ENCODE measurements at regions not wholly inside any gene's neighbourhood (a gene's known extent, or its start where the extent isn't known, plus 50 kb on each side); places are given as distances from the start of the nearest gene placed in this dataset.

DNA sequence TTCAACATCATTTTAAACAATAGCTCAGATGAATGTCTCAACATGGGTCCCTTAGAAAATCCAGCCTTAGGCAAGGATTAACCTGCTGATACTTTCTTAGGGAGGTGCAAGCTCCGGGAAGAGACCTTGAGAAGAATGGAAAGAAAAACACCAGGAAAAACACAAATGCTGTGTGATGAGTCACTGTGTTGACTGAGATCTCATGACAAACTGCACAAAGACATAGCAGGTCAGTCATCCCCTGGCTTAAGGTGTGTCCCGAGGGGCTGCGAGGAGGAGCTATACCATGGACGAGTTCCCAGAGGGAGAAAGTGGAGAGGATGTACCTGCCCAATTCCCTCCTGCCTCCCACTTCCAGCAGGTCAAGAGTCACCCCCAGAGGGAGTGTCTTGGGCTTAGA lies 98.0 kb downstream of the TEX36 start:
- Histone ChIP-seq H3K4me1 (ENCODE audit: control insufficient read depth in 2 of 2, insufficient read depth in 2 of 2, low read length in 2 of 2) (no peaks in the 10 kb centered on the region), H3K27me3 (replicated peaks in 1 of 4; ENCODE audit: control extremely low read depth in 1 of 4, control insufficient read depth in 3 of 4, insufficient read depth in 4 of 4, low read length in 3 of 4) (peaks cover 0 to 3% (median 0%) of the 10 kb centered on the region in 4 experiments), H3K4me2 (replicated peaks; ENCODE audit: low read depth, low read length, poor library complexity, severe bottlenecking) (no peak overlapping the region), H3K79me2 (ENCODE audit: control insufficient read depth, insufficient read depth, low read length) (no peaks in the 10 kb centered on the region), H3K9me3 (ENCODE audit: control extremely low read depth in 1 of 3, control insufficient read depth in 2 of 3, insufficient read depth in 1 of 3, low read length in 2 of 3) (peaks cover 0 to 22% (median 0%) of the 10 kb centered on the region in 3 donors), H4K20me1 (ENCODE audit: control insufficient read depth, insufficient read depth, low read length, poor library complexity, severe bottlenecking) (no peaks in the 10 kb centered on the region), H3K27ac (ENCODE audit: low read length in 2 of 2) (no peak overlapping the region), H3K4me3 (ENCODE audit: control extremely low read depth in 1 of 5, extremely low read depth in 1 of 5, insufficient read depth in 1 of 5, low read depth in 2 of 5, low read length in 4 of 5) (no peak overlapping the region), H2AFZ (ENCODE audit: insufficient read depth, low read depth, low read length, poor library complexity, severe bottlenecking) (no peak overlapping the region), H3K36me3 (replicated peaks in 1 of 2; ENCODE audit: control extremely low read depth in 1 of 2, control insufficient read depth in 1 of 2, extremely low read depth in 1 of 2, insufficient read depth in 2 of 2, low read length in 1 of 2) (no peaks in the 10 kb centered on the region), H3K9ac (ENCODE audit: low read length) (no peak overlapping the region)
- TF ChIP-seq, protein P1, sequence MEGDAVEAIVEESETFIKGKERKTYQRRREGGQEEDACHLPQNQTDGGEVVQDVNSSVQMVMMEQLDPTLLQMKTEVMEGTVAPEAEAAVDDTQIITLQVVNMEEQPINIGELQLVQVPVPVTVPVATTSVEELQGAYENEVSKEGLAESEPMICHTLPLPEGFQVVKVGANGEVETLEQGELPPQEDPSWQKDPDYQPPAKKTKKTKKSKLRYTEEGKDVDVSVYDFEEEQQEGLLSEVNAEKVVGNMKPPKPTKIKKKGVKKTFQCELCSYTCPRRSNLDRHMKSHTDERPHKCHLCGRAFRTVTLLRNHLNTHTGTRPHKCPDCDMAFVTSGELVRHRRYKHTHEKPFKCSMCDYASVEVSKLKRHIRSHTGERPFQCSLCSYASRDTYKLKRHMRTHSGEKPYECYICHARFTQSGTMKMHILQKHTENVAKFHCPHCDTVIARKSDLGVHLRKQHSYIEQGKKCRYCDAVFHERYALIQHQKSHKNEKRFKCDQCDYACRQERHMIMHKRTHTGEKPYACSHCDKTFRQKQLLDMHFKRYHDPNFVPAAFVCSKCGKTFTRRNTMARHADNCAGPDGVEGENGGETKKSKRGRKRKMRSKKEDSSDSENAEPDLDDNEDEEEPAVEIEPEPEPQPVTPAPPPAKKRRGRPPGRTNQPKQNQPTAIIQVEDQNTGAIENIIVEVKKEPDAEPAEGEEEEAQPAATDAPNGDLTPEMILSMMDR (IDR thresholded peaks at IDR 0.05) = no peak
- TF ChIP-seq EZH2 (IDR thresholded peaks at IDR 0.05; ENCODE audit: borderline replicate concordance, insufficient read depth, low read depth, low read length, poor library complexity, severe bottlenecking) = no peak
- H3K27ac Mint-ChIP-seq = no peak overlapping the region
- peaks cover 4% of the 10 kb centered on the region for H3K9me3 Mint-ChIP-seq (ENCODE audit: insufficient read depth)
- no peak overlapping the region for H3K4me3 Mint-ChIP-seq
- ChIA-PET CTCF (no interaction called here), POLR2A (no interaction called here)
- ATAC-seq (ENCODE audit: low read depth) (no peak), DNase-seq (no peak)
- intact Hi-C loops (cut with micrococcal nuclease) = no loop called here
- WGBS (ENCODE audit: insufficient coverage) = 56% methylated on average over 1 of the region's 4 CpGs
- peaks cover 5% of the 10 kb centered on the region for H3K27me3 Mint-ChIP-seq
- no peaks in the 10 kb centered on the region for H3K4me1 Mint-ChIP-seq

DNA sequence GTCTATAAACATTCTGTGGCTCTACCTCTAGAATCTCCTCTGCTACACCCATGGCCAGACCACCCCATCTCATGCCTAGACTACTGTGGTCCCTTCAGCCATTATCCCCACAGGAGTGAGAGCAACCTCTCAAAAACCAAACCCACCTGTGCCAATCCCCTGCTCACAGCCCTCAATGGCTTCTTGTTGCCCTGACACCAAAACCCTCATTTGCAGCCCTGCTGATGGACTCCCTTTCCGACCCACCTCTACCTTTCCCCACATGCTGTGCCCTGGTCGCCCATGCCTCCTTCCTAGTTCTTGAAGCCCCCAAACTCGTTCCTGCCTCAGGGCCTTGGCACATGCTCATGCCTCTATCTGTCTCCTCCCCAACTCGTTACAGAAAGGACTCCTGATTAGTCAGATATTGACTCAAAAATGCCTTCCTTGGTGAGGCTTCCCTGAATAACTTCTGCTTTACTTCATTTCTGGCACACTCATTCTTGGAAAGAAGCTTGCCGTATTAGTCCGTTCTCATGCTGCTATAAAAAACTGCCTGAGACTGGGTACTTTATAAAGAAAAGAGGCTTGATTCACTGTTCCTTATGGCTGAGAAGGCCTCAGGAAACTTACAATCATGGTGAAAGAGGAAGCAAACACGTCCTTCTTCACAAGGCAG lies 104.2 kb downstream of the TEX36 start:
- no peak overlapping the region for H3K4me2 ChIP-seq (replicated peaks; ENCODE audit: low read depth, low read length, poor library complexity, severe bottlenecking)
- H3K9me3 ChIP-seq (ENCODE audit: control extremely low read depth in 1 of 3, control insufficient read depth in 2 of 3, insufficient read depth in 1 of 3, low read length in 2 of 3) = peaks cover 0 to 21% (median 0%) of the 10 kb centered on the region in 3 donors
- no peaks in the 10 kb centered on the region for H4K20me1 ChIP-seq (ENCODE audit: control insufficient read depth, insufficient read depth, low read length, poor library complexity, severe bottlenecking)
- H3K27me3 ChIP-seq (replicated peaks in 1 of 4; ENCODE audit: control extremely low read depth in 1 of 4, control insufficient read depth in 3 of 4, insufficient read depth in 4 of 4, low read length in 3 of 4) = peaks cover 0 to 3% (median 0%) of the 10 kb centered on the region in 4 experiments
- TF ChIP-seq, protein P1 (IDR thresholded peaks at IDR 0.05) = no peak
- no peak for TF ChIP-seq EZH2 (IDR thresholded peaks at IDR 0.05; ENCODE audit: borderline replicate concordance, insufficient read depth, low read depth, low read length, poor library complexity, severe bottlenecking)
- no peak overlapping the region for H2AFZ ChIP-seq (ENCODE audit: insufficient read depth, low read depth, low read length, poor library complexity, severe bottlenecking)
- no peaks in the 10 kb centered on the region for H3K79me2 ChIP-seq (ENCODE audit: control insufficient read depth, insufficient read depth, low read length)
- ChIA-PET POLR2A (no interaction called here), CTCF (no interaction called here)
- Mint-ChIP-seq H3K27me3 (peaks cover 13% of the 10 kb centered on the region), H3K4me1 (no peaks in the 10 kb centered on the region), H3K9me3 (ENCODE audit: insufficient read depth) (peaks cover 6% of the 10 kb centered on the region), H3K27ac (no peak overlapping the region), H3K4me3 (no peak overlapping the region)
- DNase-seq (no peak), ATAC-seq (ENCODE audit: low read depth) (no peak)
- H3K36me3 ChIP-seq (replicated peaks in 1 of 2; ENCODE audit: control extremely low read depth in 1 of 2, control insufficient read depth in 1 of 2, extremely low read depth in 1 of 2, insufficient read depth in 2 of 2, low read length in 1 of 2) = no peaks in the 10 kb centered on the region
- WGBS (ENCODE audit: insufficient coverage) = 92% methylated on average over 6 of the region's 7 CpGs
- no peaks in the 10 kb centered on the region for H3K4me1 ChIP-seq (ENCODE audit: control insufficient read depth in 2 of 2, insufficient read depth in 2 of 2, low read length in 2 of 2)
- H3K27ac ChIP-seq (ENCODE audit: low read length in 2 of 2) = no peak overlapping the region
- no peak overlapping the region for H3K4me3 ChIP-seq (ENCODE audit: control extremely low read depth in 1 of 5, extremely low read depth in 1 of 5, insufficient read depth in 1 of 5, low read depth in 2 of 5, low read length in 4 of 5)
- no peak overlapping the region for H3K9ac ChIP-seq (ENCODE audit: low read length)
- intact Hi-C loops (cut with micrococcal nuclease) = no loop called here

Data from B cell (primary cell).